Upper lobe of left lung (tissue), 6 donors: ENCODE measurements at regions not wholly inside any gene's neighbourhood (a gene's known extent, or its start where the extent isn't known, plus 50 kb on each side); places are given as distances from the start of the nearest gene placed in this dataset.

Source experiments
- ATAC-seq, 2 donors: fragments of 200-7000 bp; cut with Tn5 transposase; one replicate each; pipeline ENCODE4 v1.9.1; 2022; ENCODE audit warnings: mild to moderate bottlenecking in 2 of 2, moderate library complexity in 2 of 2; ENCODE audit not compliant: low FRiP score in 2 of 2
- DNase-seq, 2 donors: peaks; one replicate each; pipeline ENCODE4 v3.0.0-alpha.2; 2019 to 2020
- H3K27ac ChIP-seq, 4 donors: fragments of 200-600 bp; sonication (generic); one replicate each; pipeline ENCODE4 v1.5.1; 2016 to 2019
- H3K27me3 ChIP-seq, 4 donors: fragments of 200-600 bp; sonication (generic); one replicate each; pipeline ENCODE4 v1.5.1; 2017 to 2019
- H3K36me3 ChIP-seq, 4 donors: fragments of 200-600 bp; sonication (generic); one replicate each; pipeline ENCODE4 v1.5.1; 2016 to 2019
- H3K4me1 ChIP-seq, 4 donors: fragments of 200-600 bp; sonication (generic); one replicate each; pipeline ENCODE4 v1.5.1; 2018 to 2019
- H3K4me3 ChIP-seq, 4 donors: fragments of 200-600 bp; sonication (generic); one replicate each; pipeline ENCODE4 v1.5.1; 2017 to 2019; ENCODE audit warnings: mild to moderate bottlenecking in 2 of 4, moderate library complexity in 1 of 4
- H3K9me3 ChIP-seq, 4 donors: fragments of 200-600 bp; sonication (generic); one replicate each; pipeline ENCODE4 v1.5.1; 2018 to 2019
- EP300 ChIP-seq, 4 donors: sonication (generic); formaldehyde crosslinking; IDR thresholded peaks; one replicate each; pipeline ENCODE4 v1.5.1; 2017; ENCODE audit warnings: antibody characterized with exemption in 4 of 4, control low read depth in 2 of 4
- POLR2A ChIP-seq, 4 donors: fragments of 450-650 bp; IDR thresholded peaks; one replicate each; pipeline ENCODE4 v1.5.1; 2016 to 2017; ENCODE audit warnings: antibody characterized with exemption in 4 of 4, mild to moderate bottlenecking in 2 of 4
- POLR2AphosphoS5 ChIP-seq, 2 donors: sonication (generic); formaldehyde crosslinking; IDR thresholded peaks; one replicate each; pipeline ENCODE4 v1.5.1; 2017; ENCODE audit warnings: antibody characterized with exemption in 2 of 2
- WGBS, 2 donors: methylation state at CpG; one replicate each; pipeline ENCODE4 v1.1.5; 2017 to 2018; 5-methylcytosine and 5-hydroxymethylcytosine counted together
- TF ChIP-seq, protein P1 (sequence below), 6 experiments: fragments of 450-650 bp in 4 of 6; fragments of 200-600 bp in 2 of 6; sonication (generic) in 2 of 6; IDR thresholded peaks; one replicate each; pipeline ENCODE4 v1.5.1; 2016 to 2019; ENCODE audit warnings: antibody characterized with exemption in 6 of 6
- donor health status: DM: no; HTN: no; CAD: no; lungs with moderate emphysema.
- donor health status: DM: no; HTN: yes; CAD: no; lungs with severe emphysema.

DNA sequence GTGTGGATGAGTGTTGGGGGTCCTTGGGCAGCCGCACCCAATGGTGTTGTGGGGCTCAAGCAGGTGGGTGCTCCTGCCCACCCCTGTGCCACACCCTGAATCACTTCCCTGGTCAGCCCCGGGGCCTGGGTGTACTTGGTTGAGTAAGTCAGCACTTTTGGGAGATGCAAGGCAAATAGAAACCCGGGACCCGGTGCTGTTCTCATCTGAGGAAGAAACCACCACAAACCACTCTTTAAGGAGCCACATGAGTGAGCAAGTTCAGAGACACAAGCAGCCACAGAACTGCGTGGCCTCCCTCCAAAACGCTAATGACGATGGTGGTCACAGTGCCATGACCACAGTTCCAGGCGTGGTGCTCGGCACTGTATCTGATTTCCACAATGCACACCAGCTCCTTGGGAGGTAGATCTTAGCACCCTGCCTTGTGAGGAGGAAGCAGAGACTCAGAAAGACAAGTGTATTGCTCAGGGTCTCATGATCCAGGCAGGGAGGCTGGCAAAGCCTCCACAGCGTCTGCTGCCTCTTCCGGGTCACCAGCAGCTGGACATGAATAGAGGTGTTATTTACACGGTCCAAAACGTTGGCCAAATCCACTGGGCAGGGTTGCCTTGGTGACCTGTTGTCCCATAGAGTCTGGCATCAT, 118.2 kb upstream of the ALDH1A3 start:
- no peak overlapping the region for H3K4me3 ChIP-seq
- ATAC-seq (no peak), DNase-seq (no peak)
- no peaks in the 10 kb centered on the region for H3K9me3 ChIP-seq
- 83 to 85% methylated on average over 11 to 13 of the region's 13 CpGs for WGBS, 2 donors
- no peak overlapping the region for H3K27ac ChIP-seq
- TF ChIP-seq, protein P1, sequence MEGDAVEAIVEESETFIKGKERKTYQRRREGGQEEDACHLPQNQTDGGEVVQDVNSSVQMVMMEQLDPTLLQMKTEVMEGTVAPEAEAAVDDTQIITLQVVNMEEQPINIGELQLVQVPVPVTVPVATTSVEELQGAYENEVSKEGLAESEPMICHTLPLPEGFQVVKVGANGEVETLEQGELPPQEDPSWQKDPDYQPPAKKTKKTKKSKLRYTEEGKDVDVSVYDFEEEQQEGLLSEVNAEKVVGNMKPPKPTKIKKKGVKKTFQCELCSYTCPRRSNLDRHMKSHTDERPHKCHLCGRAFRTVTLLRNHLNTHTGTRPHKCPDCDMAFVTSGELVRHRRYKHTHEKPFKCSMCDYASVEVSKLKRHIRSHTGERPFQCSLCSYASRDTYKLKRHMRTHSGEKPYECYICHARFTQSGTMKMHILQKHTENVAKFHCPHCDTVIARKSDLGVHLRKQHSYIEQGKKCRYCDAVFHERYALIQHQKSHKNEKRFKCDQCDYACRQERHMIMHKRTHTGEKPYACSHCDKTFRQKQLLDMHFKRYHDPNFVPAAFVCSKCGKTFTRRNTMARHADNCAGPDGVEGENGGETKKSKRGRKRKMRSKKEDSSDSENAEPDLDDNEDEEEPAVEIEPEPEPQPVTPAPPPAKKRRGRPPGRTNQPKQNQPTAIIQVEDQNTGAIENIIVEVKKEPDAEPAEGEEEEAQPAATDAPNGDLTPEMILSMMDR (IDR thresholded peaks at IDR 0.05): no peak
- TF ChIP-seq POLR2AphosphoS5 (IDR thresholded peaks at IDR 0.05): no peak
- no peak for TF ChIP-seq POLR2A (IDR thresholded peaks at IDR 0.05)
- TF ChIP-seq EP300 (IDR thresholded peaks at IDR 0.05): no peak
- no peaks in the 10 kb centered on the region for H3K36me3 ChIP-seq
- no peaks in the 10 kb centered on the region for H3K27me3 ChIP-seq
- H3K4me1 ChIP-seq: peaks cover 0 to 8% (median 2%) of the 10 kb centered on the region in 4 donors

DNA sequence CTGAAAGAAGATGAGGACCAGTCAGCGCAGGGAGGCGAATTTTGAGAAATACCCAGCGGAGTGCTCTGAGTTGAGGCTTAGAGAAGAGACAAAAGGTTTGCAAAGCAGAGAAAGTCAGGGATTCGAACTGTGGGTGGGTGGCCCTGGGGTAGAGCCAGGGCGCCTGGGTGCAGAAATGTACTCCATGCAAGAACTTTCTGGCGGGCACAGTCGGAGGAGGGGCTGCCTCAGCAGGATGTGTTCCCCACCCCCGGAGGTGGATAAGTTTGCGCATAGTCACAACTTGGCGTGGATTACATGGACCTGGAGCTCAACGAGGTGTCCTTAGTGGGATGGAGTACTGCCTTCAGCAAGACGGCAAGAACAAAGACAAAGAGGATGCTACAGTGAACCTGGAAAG, 117.3 kb upstream of the ALDH1A3 start:
- H3K27me3 ChIP-seq: no peaks in the 10 kb centered on the region
- H3K27ac ChIP-seq: no peak overlapping the region
- ATAC-seq (no peak), DNase-seq (no peak)
- TF ChIP-seq POLR2AphosphoS5 (IDR thresholded peaks at IDR 0.05) (no peak), EP300 (IDR thresholded peaks at IDR 0.05) (no peak), POLR2A (IDR thresholded peaks at IDR 0.05) (no peak)
- TF ChIP-seq, protein P1 (IDR thresholded peaks at IDR 0.05): no peak
- H3K4me3 ChIP-seq: no peak overlapping the region
- no peaks in the 10 kb centered on the region for H3K9me3 ChIP-seq
- H3K36me3 ChIP-seq: no peaks in the 10 kb centered on the region
- WGBS, 2 donors: 78 to 81% methylated on average over 12 of the region's 12 CpGs
- H3K4me1 ChIP-seq: peaks cover 0 to 8% (median 2%) of the 10 kb centered on the region in 4 donors

- H3K4me3 ChIP-seq: no peak overlapping the region
- WGBS, 2 donors: 69 to 70% methylated on average over 8 to 10 of the region's 10 CpGs
- ATAC-seq (no peak), DNase-seq (no peak)
- no peak for TF ChIP-seq EP300 (IDR thresholded peaks at IDR 0.05)
- no peak for TF ChIP-seq POLR2AphosphoS5 (IDR thresholded peaks at IDR 0.05)
- TF ChIP-seq, protein P1 (IDR thresholded peaks at IDR 0.05): no peak
- TF ChIP-seq POLR2A (IDR thresholded peaks at IDR 0.05): no peak
- H3K36me3 ChIP-seq: no peaks in the 10 kb centered on the region
- H3K27ac ChIP-seq: no peak overlapping the region
- H3K4me1 ChIP-seq: peaks cover 0 to 8% (median 2%) of the 10 kb centered on the region in 4 donors
- H3K27me3 ChIP-seq: no peaks in the 10 kb centered on the region
- H3K9me3 ChIP-seq: no peaks in the 10 kb centered on the region
These were observed 116.5 kb upstream of the ALDH1A3 start for GRCh38 chr15:100762913-100763834.

- DNase-seq (no peak), ATAC-seq (no peak)
- no peaks in the 10 kb centered on the region for H3K36me3 ChIP-seq
- no peaks in the 10 kb centered on the region for H3K9me3 ChIP-seq
- H3K27me3 ChIP-seq: no peaks in the 10 kb centered on the region
- H3K4me3 ChIP-seq: no peak overlapping the region
- WGBS, 2 donors: 84 to 87% methylated on average over 19 to 20 of the region's 20 CpGs
- TF ChIP-seq POLR2A (IDR thresholded peaks at IDR 0.05): no peak
- TF ChIP-seq EP300 (IDR thresholded peaks at IDR 0.05): no peak
- no peak for TF ChIP-seq POLR2AphosphoS5 (IDR thresholded peaks at IDR 0.05)
- TF ChIP-seq, protein P1 (IDR thresholded peaks at IDR 0.05): no peak
- peaks cover 0 to 8% (median 2%) of the 10 kb centered on the region in 4 donors for H3K4me1 ChIP-seq
- no peak overlapping the region for H3K27ac ChIP-seq
These were observed 115.5 kb upstream of the ALDH1A3 start for GRCh38 chr15:100763835-100764750.
